Mammary epithelial cell (primary cell): ENCODE measurements at regions not wholly inside any gene's neighbourhood (a gene's known extent, or its start where the extent isn't known, plus 50 kb on each side); places are given as distances from the start of the nearest gene placed in this dataset.

ENCODE experiments used
- CTCF ChIP-seq, 2 donors: IDR thresholded peaks in 1 of 2; conservative IDR thresholded peaks in 1 of 2; 2 replicates each; pipeline ENCODE4 v1.5.1; 2011 to 2012; ENCODE audit warnings: inconsistent platforms in 2 of 2, low read length in 2 of 2, mild to moderate bottlenecking in 2 of 2, control low read depth in 1 of 2, low read depth in 1 of 2; ENCODE audit not compliant: insufficient read depth in 1 of 2; ENCODE audit errors: extremely low read depth in 1 of 2
- EZH2 ChIP-seq: IDR thresholded peaks from 2 replicates; pipeline ENCODE4 v1.6.1; 2012; ENCODE audit warnings: low read length, inconsistent platforms, borderline replicate concordance

GRCh38 chr9:7636309-7636708, 163.3 kb downstream of the DMAC1 start:
- TF ChIP-seq CTCF (conservative IDR thresholded peaks at IDR 0.05 in 1 of 2, IDR thresholded peaks at IDR 0.05 in 1 of 2; ENCODE audit: extremely low read depth in 1 of 2, insufficient read depth in 1 of 2, low read depth in 1 of 2, low read length in 2 of 2) (no peak), EZH2 (no peak)
